Ureter (tissue), 1 donor: ENCODE measurements at regions not wholly inside any gene's neighbourhood (a gene's known extent, or its start where the extent isn't known, plus 50 kb on each side); places are given as distances from the start of the nearest gene placed in this dataset.
"Not testable (repeated sequence)": the region's sequence is repeated elsewhere in the genome, so short reads cannot be mapped to it uniquely, and the experiment has no call there.

Source experiments
- DNase-seq: peaks from one replicate; pipeline ENCODE4 v3.0.0-alpha.2; 2020; ENCODE audit warnings: low spot score
- donor health status: DM: yes; HTN: yes; CAD: no.

DNA sequence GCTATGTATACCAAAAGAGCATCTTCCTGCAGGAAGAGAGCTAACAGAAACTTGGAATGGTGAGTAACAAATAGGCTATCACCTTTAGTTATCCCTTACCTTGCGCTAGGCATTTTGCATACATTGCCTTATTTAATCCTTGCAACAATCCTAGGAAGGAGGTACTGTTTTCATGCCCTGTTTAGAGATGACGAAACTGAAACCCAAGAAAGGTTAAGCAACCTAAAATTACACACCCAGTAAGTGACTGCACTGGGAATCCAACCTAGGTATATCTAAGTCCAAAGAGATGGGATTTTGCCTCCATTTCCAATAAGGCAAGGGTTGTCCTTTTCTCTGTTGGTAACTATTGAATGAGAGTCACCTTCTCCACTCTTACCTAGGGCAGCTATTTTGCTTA is 144.5 kb downstream of the TM2D1 start:
- no peak for DNase-seq

DNA sequence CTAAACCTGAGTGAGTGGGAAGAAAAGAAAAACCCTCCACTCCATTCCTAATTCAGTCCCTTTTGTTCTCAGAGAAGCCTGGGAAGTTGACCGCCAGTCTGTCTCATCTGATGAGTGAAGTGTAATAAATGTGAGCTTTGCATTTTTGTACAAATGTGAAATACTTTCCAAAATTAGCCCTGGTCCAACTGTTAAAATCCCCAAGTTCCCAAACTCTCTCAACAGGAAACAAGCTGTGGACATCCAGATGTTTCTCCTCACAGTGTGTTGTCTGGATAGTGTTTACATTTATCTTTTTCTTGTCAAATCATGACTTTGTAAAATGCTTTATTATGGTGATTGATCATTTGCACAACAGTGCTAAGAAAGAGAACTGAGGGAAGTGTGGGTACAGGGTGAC is 145.1 kb downstream of the TM2D1 start:
- DNase-seq = no peak

DNA sequence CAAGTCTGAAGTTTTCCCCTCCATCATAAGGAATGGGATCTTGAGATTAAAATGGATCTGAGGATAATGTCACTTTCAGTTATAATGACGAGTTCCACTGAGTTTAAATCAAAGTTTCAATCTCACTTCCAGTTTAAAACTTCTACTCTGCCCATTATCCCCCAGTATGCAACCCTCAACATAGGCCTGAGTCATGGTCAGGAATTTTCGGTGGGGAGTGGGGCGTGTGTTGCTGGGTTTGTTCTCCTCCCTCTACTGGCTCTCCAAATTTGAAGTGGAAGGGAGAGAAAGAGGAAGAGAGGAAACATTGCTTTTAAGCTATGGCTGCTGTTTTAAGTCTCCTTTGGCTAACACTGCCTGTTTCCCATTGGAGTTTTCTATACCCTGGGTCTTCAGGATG is 152.9 kb downstream of the TM2D1 start:
- no peak for DNase-seq

DNA sequence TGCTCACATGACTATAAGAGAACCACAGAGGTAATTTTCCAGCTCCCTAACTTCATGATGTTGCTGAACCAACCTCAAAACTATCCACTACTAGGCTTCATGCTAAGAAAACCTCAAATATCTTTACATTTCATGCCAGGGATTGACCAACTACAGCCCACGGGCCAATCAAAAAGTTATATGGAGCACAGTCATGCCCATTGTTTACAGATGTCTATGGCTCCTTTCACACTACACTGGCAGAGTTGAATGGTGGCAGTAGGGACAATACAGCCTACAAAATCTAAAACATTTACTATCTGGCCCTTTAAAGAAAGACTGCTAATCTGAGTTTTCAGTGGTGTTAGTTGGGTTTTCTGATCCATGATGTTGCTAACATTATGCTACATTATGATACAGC is 154.8 kb downstream of the TM2D1 start:
- no peak for DNase-seq

DNA sequence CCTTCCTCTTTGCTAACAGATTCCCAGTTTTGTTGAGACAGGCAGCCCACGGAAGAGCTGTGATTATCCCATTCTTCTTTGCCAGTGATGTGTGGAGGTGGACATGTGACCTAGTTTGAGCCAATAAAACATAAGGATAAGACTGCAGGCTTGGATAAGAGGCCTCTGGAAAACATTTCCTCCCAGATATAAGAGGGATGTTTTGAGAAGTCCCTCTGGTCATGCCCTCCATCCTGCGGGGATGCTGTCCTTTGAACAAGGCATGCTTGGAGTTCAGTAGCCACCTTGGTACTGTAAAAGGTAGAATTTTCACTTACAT is 155.7 kb downstream of the TM2D1 start:
- no peak for DNase-seq

DNA sequence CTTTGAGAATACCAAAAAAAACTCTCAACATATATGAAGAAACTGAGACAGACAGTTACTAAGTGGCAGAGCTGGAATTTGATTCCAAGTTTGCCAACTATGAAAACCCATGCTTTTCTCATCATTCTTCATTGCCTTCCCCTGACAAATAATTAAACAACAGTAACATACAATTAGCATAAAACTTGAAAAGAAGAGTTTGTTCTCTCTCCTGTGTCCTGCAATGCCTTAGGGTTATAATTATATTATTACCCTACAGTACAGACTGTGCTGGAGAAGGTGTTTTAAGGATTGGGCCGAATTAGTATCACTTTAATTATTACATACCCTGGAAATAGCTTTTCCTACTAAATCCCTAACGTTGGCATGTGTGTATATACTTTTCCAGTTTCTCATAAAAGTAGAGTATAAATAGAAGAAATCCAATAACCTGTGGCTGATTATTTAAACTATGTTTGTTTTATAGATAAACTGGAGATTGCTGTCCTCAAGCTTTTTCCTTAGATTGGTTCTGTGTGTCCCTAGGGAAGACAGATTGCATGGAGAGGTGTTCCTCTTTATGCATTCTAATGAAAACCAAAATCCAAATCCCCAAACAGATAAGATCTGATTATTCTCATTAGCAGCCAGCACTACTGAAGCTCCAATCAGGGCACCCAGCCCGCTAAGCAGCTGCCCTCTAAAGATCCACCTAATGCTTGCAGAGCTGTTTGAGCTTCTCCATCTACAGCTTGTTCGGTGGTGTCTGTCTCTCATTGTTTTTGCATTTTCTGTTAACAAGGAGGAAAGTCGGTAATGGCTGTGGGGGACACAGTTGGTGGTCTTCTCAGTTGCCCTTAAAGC is 156.3 kb downstream of the TM2D1 start:
- no peak for DNase-seq

DNA sequence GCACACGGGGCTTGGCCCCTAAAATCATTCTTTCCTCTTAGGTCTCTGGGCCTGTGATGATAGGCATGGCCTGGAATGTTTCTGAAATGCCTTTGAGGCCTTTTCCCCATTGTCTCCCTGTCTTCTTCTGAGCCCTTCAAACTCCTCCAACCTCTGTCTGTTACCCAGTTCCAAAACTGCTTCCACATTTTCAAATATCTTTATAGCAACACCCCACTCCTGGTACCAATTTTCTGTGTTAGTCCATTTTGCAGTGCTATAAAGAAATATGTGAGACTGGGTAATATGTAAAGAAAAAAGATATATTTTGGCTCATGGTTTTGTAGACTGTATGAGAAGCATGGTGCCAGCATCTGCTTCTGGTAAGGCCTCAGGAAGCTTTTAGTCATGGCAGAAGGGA is 158.8 kb downstream of the TM2D1 start:
- DNase-seq = no peak

DNA sequence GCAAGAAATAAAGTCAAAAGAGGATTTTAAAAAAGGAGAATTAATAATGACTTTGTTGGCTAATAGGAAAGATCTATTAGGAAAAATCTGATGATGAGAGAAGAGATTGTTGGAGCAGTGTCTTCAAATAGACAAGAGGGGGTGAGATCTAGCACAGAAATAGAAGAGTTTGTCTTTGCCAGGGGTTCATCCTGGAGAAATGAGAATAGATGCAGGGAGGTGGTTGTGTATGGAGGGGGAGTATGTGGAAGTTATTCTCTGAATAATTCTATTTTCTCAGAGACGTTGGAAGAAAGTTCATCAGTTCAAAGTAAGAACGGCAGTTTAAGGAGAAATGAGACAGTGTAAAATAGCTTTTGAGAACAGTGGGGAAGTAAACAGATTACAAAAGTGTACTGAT is 161.3 kb downstream of the TM2D1 start:
- no peak for DNase-seq

DNA sequence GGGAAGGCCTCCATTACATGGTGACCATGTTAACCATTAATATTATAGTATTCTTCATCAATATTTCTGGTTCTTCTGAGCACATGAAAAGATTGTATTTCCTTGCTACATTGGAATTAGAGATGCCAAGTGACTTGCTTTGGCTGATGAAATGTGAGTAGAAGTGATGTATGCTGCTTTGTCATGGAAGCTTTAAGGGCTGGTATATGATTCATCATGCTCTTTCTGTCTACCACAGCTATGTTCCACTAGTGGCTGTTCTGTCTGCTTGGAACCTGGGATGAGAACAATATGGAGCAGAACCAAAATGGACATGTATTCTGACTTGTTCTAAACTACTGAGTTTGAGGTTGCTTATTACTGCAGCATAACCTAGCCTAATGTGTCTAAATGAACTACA is 163.3 kb downstream of the TM2D1 start:
- no peak for DNase-seq

DNA sequence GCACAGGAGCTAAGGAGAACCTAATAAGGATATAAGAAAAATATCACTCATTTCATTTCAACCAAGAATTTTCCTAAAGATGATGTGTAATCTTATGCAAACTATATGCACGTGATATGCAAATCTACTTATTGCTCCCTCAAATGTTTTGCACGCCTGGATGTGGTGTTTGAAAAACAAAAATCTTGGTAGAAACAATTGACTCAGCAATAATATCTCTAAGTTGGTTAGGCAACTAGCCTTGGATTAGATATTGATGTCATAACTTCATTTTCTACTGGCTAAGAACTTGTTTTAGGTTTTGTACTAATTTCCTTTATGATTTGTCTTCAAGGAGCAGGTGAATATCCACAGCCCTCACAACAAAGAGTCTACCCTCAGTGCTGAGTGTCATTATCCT is 164.6 kb downstream of the TM2D1 start:
- DNase-seq = no peak

DNA sequence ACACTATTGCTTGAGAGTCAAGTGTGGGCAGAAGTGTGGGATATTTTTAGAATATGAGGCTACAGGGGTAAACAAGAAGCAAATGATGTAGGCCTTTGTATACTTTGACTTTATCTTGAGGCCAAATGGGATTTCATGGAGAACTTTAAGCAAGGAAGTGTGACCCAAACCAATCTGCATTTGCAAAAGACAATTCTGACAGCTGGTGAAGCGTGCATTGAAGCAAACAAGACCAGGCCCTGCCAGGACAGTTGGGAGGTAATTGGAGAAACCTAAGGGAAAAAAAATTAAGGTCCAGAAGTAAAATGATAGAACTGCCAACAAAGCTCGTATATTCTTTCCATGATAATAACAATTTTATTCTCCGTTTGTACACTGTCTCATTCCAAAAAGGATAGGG is 168.3 kb downstream of the TM2D1 start:
- no peak for DNase-seq

DNA sequence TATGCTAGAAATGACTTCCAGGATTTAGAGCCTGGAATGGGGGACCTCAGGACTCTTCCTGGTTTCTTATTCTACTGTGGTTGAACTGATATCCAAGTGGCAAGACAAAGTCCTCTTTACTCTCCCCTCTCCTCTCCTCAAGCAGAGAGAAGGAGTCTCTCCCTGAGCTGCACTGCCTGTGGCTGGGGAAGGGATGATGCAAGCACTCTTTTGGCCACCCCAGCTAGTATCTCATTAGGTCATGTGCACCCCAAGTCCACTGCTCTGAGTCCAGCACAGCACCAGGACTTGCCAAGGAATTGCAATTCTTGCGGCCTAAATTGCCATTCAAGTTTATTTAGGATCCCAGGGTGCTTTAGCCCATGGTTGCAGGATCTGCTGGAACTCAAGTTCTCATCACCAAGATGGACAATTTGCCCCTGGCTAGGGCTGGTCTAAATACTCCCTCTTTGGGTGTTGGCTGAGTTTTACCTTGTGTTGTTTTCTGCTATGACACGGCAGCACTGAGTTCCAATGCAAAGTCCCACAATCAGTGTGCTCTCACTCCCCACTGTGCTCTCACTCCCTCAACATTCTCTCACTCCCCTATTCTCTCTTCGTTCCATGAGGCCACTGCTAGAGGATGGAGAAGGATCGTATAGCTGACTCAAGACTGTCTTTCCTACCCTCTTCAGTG is 172.2 kb downstream of the TM2D1 start:
- no peak for DNase-seq

DNA sequence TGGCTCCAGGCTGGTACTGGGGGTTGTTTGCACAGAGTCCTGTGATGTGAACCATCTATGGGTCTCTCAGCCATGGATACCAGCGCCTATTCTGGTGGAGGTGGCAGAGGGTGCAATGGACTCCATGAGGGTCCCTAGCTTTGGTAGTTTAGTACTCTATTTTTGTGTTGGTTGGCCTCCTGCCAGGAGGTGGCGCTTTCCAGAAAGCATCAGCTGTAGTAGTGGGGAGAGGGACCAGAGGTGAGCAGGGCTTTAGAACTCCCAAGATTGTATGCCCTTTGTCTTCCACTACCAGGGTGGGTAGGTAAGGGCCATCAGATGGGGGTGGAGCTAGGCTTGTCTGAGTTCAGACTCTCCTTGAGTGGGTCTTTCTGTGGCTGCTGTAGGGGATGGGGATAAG is 177.6 kb downstream of the TM2D1 start:
- DNase-seq = not testable (repeated sequence)

DNA sequence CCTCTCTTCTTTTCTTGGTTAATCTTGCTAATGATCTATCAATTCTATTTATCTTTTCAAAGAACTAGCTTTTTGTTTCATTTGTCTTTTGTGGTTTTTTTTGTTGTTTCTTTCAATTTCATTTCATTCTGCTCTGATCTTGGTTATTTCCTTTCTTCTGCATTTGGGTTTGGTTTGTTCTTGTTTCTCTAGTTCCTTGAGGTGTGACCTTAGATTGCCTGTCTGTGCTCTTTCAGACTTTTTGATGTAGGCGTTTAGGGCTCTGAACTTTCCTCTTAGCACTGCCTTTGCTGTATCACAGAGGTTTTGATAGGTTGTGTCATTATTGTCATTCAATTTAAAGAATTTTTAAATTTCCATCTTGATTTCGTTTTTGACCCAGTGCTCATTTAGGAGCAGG is 180.1 kb downstream of the TM2D1 start:
- not testable (repeated sequence) for DNase-seq

DNA sequence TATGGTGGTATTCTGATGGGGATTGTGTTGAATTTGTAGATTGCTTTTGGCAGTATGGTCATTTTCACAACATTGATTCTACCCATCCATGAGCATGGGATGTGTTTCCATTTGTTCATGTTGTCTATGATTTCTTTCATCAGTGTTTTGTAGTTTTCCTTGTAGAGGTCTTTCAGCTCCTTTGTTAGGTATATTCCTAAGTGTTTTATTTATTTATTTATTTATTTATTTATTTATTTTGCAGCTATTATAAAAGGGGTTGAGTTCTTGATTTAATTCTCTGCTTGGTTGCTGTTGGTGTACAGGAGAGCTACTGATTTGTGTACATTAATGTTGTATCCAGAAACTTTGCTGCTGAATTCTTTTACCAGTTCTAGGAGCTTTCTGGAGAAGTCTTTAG is 181.4 kb downstream of the TM2D1 start:
- not testable (repeated sequence) for DNase-seq

DNA sequence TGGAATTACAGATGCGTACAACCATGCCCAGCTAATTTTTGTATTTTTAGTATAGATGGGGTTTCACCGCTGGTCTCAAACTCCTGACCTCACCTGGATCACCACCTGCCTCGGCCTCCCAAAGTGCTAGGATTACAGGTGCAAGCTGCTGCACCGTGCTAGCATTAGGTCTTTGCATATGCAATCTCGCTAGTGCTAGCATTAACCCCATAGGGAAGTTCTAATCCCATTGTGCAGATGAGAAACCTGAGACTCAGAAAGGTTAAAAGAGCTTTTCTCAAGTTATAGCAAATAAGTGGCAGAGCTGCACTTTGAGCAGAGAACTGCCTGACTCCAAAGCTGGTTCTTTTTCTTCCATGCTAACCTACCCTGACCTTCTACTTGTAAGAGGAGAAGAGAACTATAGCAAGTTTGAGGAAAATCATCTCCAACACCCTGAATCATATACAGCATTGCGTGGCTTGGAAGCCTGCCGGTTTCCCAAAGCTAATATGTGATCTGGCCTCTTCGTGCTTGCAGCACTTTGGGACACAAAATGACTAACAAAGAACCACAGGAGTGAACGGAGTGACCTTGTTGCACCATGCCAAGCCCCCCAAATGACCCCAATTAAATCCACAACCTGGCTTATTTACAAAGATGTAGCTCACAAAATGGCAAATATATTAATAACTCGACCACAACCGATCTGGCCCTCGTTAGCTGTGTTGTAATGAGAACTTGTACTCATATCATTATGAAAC is 185.1 kb downstream of the TM2D1 start:
- peak; percentile 48 for DNase-seq

DNA sequence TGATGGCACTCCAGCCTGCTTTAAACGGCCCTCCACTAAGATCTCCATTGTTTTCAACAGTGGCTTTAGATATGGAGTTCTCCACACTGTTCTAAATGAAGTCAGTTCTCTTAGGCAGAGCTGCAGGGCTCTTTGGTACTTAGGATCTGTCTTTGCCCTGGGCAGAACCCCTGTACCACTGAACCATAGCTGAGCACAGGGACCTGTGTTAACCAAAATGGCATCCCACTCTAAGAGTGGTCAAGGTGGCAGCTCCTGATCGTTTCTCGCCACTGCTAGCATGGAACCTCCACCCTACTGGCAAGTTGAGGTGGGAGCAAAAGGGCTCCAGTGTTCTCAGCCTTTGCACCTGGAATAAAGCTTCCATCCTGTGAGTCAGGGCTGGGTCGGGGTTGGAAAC is 186.7 kb downstream of the TM2D1 start:
- no peak for DNase-seq

DNA sequence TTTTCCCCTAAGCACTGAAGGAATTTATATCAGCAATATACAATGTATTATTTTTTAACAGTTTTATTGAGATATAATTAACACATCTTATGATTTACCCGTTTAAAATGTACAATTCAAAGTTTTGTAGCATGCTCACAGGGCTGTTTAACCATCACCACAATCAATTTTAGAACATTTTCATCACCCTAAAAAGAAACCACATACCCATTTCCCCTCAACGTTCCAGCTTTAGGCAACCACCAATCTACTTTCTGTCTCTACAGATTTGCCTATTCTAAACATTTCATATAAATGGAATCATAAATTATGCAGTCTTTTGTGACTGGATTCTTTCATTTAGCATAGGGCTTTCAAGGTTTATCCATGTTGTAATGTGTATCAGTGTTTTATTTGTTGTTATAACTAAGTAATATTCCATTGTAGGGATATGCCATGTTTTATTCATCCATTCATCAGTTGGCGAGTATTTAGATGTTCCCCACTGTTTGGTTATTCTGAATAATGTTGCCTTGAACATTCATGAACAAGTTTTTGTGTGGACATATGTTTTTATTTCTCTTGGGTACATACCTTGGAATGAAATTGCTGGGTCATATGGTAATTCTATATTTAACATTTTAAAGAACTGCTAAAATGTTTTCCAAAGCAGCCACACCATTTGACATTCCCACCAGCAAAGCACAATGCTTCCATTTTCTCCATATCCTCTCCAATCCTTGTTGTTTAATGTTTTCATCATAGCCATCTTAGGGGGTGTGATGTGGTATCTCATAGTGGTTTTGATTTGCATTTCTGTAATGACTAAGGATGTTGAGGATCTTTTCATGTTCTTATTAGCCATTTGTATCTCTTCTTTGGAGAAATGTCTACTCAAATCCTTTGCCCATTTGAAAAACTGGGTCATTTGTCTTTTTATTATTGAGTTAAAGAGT is 188.5 kb downstream of the TM2D1 start:
- DNase-seq = no peak

DNA sequence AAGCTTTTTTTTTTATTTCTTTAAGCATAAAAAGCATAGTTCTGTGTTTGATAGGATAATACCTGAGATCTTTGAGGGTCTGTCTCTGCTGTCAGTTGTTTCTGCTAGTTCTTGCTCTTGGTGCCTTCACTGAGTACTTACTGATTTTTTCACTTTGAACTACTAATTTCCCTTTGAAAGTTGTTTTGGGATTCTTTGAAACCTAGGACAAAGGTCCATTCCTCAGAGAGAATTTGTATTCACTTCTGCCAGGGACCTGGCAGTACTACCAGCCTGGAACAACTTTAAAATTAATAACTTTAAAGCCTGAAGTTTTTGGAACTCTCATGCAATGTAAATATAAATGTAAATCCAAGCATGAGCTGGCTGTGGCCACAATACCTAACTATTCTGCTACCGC is 190.1 kb downstream of the TM2D1 start:
- DNase-seq = no peak

DNA sequence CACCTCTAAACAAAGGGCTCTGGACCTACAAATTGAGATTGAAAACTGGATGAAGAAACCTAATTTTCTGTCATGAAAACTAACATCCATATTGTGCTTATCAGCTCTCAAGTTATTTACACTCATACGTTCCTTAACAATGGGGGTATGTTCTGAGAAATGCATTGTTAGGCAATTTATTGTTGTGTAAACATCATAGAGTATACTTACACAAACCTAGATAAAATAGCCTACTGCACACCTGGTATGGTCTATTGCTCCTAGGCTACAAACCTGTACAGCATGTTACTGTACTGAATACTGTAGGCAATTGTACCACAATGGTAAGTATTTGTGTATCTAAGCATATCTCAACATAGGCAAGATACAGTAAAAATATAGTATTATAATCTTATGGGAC is 191.4 kb downstream of the TM2D1 start:
- no peak for DNase-seq

DNA sequence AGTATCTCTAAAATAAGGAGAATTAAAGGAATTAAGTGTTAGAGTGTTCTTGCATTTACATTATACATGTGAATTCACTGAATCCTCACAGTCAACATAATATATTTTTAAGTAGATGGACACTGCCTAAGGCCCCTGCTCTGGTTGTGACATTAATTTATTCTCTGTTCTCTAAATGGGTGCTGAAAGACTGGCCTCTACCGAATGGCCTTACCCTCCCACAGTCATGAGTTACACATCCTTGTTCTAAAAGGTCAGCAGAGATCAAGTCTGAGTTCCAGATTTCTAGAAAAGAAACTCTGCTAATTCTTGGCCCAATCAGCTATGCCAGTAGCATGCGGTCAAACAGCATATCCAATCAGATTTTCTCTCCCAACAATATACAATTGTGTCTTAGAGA is 193.2 kb downstream of the TM2D1 start:
- no peak for DNase-seq
